ENCODE measurements at regions not wholly inside any gene's neighbourhood (a gene's known extent, or its start where the extent isn't known, plus 50 kb on each side); places are given as distances from the start of the nearest gene placed in this dataset.
"Not testable (repeated sequence)": the region's sequence is repeated elsewhere in the genome, so short reads cannot be mapped to it uniquely, and the experiment has no call there.

DNA sequence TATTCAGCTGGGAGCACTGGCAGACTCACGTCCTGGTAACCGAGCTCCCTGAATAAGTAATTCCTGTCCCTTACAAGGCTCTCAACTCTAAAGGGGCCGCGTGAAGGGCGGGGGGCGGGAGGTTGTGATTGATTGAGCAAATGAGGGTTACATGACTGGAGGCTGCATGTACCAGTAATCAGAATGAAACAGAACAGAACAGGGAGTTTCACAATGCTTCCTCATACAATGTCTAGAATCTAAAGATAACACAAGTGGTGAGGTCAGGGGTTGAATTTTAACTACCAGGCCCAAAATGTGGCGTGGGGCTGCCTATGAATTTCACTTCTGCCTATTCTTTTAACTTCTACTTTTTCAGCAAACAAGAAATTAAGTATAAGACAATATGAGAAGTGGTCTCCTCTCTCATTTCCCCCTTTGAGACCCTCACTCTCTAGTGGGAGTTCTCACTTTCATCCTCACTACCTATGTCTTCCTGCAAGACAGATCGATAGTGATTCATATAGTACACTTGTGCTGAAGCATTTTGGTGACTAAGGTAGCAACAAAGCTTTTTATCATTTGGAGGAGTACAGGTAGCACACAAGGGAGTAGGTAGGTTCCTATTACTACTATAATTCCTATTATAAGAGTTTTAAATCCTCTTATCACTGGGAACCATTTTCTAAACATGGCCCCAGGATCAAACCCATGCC is 239.8 kb downstream of the KTN1 start:
- no peak overlapping the region for H3K27ac ChIP-seq (ENCODE audit: low read depth, low read length)
- no peaks in the 10 kb centered on the region for H3K36me3 ChIP-seq (ENCODE audit: control insufficient read depth in 5 of 5, insufficient read depth in 5 of 5, low read length in 5 of 5)
- no peaks in the 10 kb centered on the region for H3K27me3 ChIP-seq (ENCODE audit: control insufficient read depth in 5 of 5, insufficient read depth in 4 of 5, low read length in 5 of 5)
- no peak overlapping the region for H3K4me3 ChIP-seq (ENCODE audit: low read depth in 1 of 5, low read length in 5 of 5)
- H3K9me3 ChIP-seq (ENCODE audit: control insufficient read depth in 5 of 5, low read length in 5 of 5) = peaks cover 6 to 16% (median 11%) of the 10 kb centered on the region in 5 donors
- no peak overlapping the region for H3K9ac ChIP-seq (ENCODE audit: low read length in 5 of 5)
- no peaks in the 10 kb centered on the region for H3K4me1 ChIP-seq (ENCODE audit: control insufficient read depth in 5 of 5, insufficient read depth in 5 of 5, low read length in 5 of 5)

DNA sequence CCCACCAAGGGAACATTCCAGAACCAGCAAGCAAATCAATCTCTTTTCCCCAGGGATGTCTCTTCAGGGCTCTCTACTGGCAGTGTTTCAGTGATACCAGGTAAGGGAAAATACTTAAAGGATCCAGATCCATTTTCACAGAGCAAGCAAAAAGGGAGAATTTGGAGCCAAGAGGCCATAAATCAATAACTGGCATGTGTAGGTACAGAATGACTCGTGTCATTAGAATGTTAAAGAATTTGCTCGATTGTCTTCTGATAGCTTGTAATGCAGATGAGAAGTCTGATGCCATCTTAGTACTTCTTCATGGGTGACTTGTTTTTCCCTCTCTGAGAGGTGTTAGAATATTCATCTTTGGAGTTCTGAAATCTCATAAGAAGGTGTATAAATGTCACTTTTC is 242.9 kb downstream of the KTN1 start:
- no peaks in the 10 kb centered on the region for H3K27me3 ChIP-seq (ENCODE audit: control insufficient read depth in 5 of 5, insufficient read depth in 4 of 5, low read length in 5 of 5)
- no peak overlapping the region for H3K9ac ChIP-seq (ENCODE audit: low read length in 5 of 5)
- no peaks in the 10 kb centered on the region for H3K4me1 ChIP-seq (ENCODE audit: control insufficient read depth in 5 of 5, insufficient read depth in 5 of 5, low read length in 5 of 5)
- no peaks in the 10 kb centered on the region for H3K36me3 ChIP-seq (ENCODE audit: control insufficient read depth in 5 of 5, insufficient read depth in 5 of 5, low read length in 5 of 5)
- H3K27ac ChIP-seq (ENCODE audit: low read depth, low read length) = no peak overlapping the region
- H3K4me3 ChIP-seq (ENCODE audit: low read depth in 1 of 5, low read length in 5 of 5) = no peak overlapping the region
- peaks cover 6 to 14% (median 8%) of the 10 kb centered on the region in 5 donors for H3K9me3 ChIP-seq (ENCODE audit: control insufficient read depth in 5 of 5, low read length in 5 of 5)

DNA sequence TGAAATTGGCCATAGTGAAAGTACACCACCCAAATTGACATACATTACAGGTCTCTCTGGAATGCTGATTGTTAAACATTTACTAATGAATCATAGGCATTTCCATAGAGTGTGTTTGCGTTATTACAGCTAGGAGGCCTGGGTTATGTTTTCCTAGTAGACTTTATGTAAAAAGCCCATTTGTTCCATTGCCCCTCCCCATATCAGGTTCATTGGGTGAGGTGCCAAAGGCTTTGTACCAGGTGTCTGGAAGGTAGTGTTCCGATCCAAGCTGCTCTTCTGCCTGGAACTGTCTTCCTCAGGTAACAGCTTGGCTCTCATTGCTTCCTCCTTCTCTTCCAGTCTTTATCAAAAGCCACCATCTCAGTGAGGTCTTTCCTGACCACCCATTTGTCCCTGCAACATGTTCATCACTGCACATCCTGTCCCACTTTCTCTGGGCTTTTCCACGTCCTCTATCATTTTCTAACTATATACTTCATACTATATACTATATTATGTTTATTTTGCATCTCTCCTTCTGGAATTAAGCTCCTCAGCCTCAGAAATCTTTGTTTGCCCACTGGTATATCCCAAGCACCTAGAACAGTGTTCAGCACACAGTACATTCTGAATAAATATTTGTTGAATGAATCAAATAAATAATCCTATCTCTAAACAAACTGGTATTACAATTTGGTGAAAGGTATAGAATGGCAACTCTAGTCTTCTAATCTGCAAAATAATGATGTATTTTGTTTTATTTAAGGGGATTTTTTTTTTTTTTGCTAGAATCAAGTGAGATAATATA is 252.3 kb downstream of the KTN1 start:
- no peak overlapping the region for H3K4me3 ChIP-seq (ENCODE audit: low read depth in 1 of 5, low read length in 5 of 5)
- no peaks in the 10 kb centered on the region for H3K4me1 ChIP-seq (ENCODE audit: control insufficient read depth in 5 of 5, insufficient read depth in 5 of 5, low read length in 5 of 5)
- no peak overlapping the region for H3K9ac ChIP-seq (ENCODE audit: low read length in 5 of 5)
- no peak overlapping the region for H3K27ac ChIP-seq (ENCODE audit: low read depth, low read length)
- no peaks in the 10 kb centered on the region for H3K27me3 ChIP-seq (ENCODE audit: control insufficient read depth in 5 of 5, insufficient read depth in 4 of 5, low read length in 5 of 5)
- no peaks in the 10 kb centered on the region for H3K36me3 ChIP-seq (ENCODE audit: control insufficient read depth in 5 of 5, insufficient read depth in 5 of 5, low read length in 5 of 5)
- H3K9me3 ChIP-seq (ENCODE audit: control insufficient read depth in 5 of 5, low read length in 5 of 5) = no peaks in the 10 kb centered on the region

DNA sequence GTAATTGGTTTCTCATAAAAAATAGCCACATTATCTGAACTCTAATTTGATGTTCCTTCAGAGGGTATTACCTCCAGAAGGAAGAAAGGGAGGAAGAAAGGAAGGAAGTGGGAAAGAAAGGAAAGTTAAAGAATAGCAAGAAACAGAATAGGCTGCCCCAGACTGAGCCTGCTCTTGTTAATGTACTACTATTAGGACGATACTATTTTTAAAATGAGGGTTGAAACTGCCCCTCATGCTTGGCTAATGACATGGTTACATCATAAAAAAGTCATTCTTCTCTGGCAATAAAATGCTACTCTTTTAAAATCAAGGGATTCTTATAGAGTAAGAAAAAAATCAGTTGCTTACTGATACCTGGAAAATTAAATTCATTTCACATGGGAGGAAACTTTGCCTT is 253.0 kb downstream of the KTN1 start:
- Histone ChIP-seq H3K27me3 (ENCODE audit: control insufficient read depth in 5 of 5, insufficient read depth in 4 of 5, low read length in 5 of 5) (no peaks in the 10 kb centered on the region), H3K9me3 (ENCODE audit: control insufficient read depth in 5 of 5, low read length in 5 of 5) (no peaks in the 10 kb centered on the region), H3K36me3 (ENCODE audit: control insufficient read depth in 5 of 5, insufficient read depth in 5 of 5, low read length in 5 of 5) (no peaks in the 10 kb centered on the region), H3K27ac (ENCODE audit: low read depth, low read length) (no peak overlapping the region), H3K4me1 (ENCODE audit: control insufficient read depth in 5 of 5, insufficient read depth in 5 of 5, low read length in 5 of 5) (no peaks in the 10 kb centered on the region), H3K4me3 (ENCODE audit: low read depth in 1 of 5, low read length in 5 of 5) (no peak overlapping the region), H3K9ac (ENCODE audit: low read length in 5 of 5) (no peak overlapping the region)

DNA sequence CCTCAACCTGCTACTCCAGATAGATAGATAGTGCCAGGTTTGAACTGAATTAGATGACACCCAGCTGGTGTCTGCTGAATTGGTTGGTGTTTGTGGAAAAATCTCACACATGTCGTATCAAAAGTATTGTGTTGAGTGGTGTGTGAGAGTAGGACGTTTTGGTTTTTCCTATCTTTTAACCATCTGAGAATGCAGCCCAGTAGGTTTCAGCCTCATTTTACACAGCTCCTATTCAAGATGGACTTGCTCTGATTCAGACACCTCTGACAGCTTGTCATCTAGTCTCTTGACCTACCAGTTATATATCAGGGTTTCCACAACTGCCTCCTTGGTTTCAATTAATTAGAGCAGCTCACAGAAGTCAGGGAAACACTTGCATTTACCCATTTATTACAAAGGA is 254.4 kb downstream of the KTN1 start:
- H3K4me1 ChIP-seq (ENCODE audit: control insufficient read depth in 5 of 5, insufficient read depth in 5 of 5, low read length in 5 of 5) = no peaks in the 10 kb centered on the region
- H3K27me3 ChIP-seq (ENCODE audit: control insufficient read depth in 5 of 5, insufficient read depth in 4 of 5, low read length in 5 of 5) = no peaks in the 10 kb centered on the region
- H3K9me3 ChIP-seq (ENCODE audit: control insufficient read depth in 5 of 5, low read length in 5 of 5) = no peaks in the 10 kb centered on the region
- no peak overlapping the region for H3K4me3 ChIP-seq (ENCODE audit: low read depth in 1 of 5, low read length in 5 of 5)
- no peak overlapping the region for H3K27ac ChIP-seq (ENCODE audit: low read depth, low read length)
- no peaks in the 10 kb centered on the region for H3K36me3 ChIP-seq (ENCODE audit: control insufficient read depth in 5 of 5, insufficient read depth in 5 of 5, low read length in 5 of 5)
- H3K9ac ChIP-seq (ENCODE audit: low read length in 5 of 5) = no peak overlapping the region

DNA sequence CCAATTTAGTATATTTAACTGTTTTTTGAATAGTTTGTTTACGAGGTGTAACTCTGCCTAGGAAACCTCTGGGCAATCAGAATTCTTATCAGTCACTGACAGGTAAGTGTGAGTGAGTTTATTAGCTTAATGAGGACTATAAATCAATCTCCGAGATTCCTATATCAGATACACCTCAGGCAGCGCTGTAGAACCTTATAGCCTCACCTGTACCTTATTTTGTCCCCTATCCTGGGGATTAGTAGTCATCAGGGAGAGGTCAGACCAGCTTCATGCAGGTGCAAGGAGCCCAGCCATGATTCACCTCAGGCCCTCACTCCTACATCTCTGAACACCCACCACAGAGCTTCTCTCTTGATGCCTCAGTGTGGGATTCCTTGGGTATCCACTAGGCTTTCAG is 256.0 kb downstream of the KTN1 start:
- H3K36me3 ChIP-seq (ENCODE audit: control insufficient read depth in 5 of 5, insufficient read depth in 5 of 5, low read length in 5 of 5) = no peaks in the 10 kb centered on the region
- H3K4me3 ChIP-seq (ENCODE audit: low read depth in 1 of 5, low read length in 5 of 5) = no peak overlapping the region
- no peaks in the 10 kb centered on the region for H3K9me3 ChIP-seq (ENCODE audit: control insufficient read depth in 5 of 5, low read length in 5 of 5)
- H3K4me1 ChIP-seq (ENCODE audit: control insufficient read depth in 5 of 5, insufficient read depth in 5 of 5, low read length in 5 of 5) = no peaks in the 10 kb centered on the region
- no peak overlapping the region for H3K9ac ChIP-seq (ENCODE audit: low read length in 5 of 5)
- no peaks in the 10 kb centered on the region for H3K27me3 ChIP-seq (ENCODE audit: control insufficient read depth in 5 of 5, insufficient read depth in 4 of 5, low read length in 5 of 5)
- H3K27ac ChIP-seq (ENCODE audit: low read depth, low read length) = no peak overlapping the region

DNA sequence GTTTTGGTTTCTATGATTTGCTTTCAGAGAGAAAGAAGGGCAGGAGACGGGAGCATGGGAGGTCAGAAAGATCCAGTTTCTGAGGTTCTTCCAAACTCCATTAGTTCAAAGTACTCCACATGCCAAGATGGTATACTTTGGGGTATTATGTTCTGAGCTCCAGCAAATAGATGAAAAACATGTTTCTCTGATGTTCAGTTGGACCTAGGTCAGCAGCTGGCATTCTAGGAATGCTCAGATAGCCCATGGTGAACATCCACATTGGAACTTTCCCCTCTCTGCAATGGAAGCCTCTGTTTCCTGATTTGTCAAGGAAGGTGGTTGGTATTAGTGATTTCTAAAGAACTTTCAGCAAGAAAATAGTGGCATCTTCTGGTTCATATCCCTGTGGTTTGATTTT is 257.5 kb downstream of the KTN1 start:
- H3K27ac ChIP-seq (ENCODE audit: low read depth, low read length) = no peak overlapping the region
- H3K4me3 ChIP-seq (ENCODE audit: low read depth in 1 of 5, low read length in 5 of 5) = no peak overlapping the region
- H3K4me1 ChIP-seq (ENCODE audit: control insufficient read depth in 5 of 5, insufficient read depth in 5 of 5, low read length in 5 of 5) = no peaks in the 10 kb centered on the region
- H3K9ac ChIP-seq (ENCODE audit: low read length in 5 of 5) = no peak overlapping the region
- H3K27me3 ChIP-seq (ENCODE audit: control insufficient read depth in 5 of 5, insufficient read depth in 4 of 5, low read length in 5 of 5) = no peaks in the 10 kb centered on the region
- H3K9me3 ChIP-seq (ENCODE audit: control insufficient read depth in 5 of 5, low read length in 5 of 5) = no peaks in the 10 kb centered on the region
- no peaks in the 10 kb centered on the region for H3K36me3 ChIP-seq (ENCODE audit: control insufficient read depth in 5 of 5, insufficient read depth in 5 of 5, low read length in 5 of 5)

DNA sequence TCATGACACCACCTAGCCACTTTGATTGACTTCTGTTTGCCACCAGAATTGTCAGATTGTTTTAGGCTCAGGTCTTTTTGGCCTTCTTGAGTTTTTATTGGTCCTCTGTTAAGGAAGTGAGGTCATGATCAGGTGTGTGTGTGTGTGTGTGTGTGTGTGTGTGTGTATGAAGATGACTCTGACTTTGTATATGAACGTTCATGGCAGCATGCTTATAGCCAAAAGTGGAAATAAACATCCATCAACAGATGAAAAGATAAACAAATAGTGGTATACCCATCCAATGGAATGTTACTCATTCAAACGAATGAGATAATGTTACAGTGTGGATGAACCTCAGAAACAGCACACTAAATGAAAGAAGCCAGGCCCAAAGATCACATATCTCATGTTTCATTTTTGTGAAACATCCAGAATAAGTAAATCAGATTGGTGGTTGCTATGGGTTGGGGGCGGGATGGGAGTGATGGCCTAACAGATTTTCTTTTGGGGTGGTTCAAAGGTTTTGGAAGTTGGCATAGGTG is 258.6 kb downstream of the KTN1 start:
- H3K27ac ChIP-seq (ENCODE audit: low read depth, low read length) = no peak overlapping the region
- H3K27me3 ChIP-seq (ENCODE audit: control insufficient read depth in 5 of 5, insufficient read depth in 4 of 5, low read length in 5 of 5) = no peaks in the 10 kb centered on the region
- H3K4me3 ChIP-seq (ENCODE audit: low read depth in 1 of 5, low read length in 5 of 5) = no peak overlapping the region
- no peak overlapping the region for H3K9ac ChIP-seq (ENCODE audit: low read length in 5 of 5)
- no peaks in the 10 kb centered on the region for H3K9me3 ChIP-seq (ENCODE audit: control insufficient read depth in 5 of 5, low read length in 5 of 5)
- H3K4me1 ChIP-seq (ENCODE audit: control insufficient read depth in 5 of 5, insufficient read depth in 5 of 5, low read length in 5 of 5) = no peaks in the 10 kb centered on the region
- no peaks in the 10 kb centered on the region for H3K36me3 ChIP-seq (ENCODE audit: control insufficient read depth in 5 of 5, insufficient read depth in 5 of 5, low read length in 5 of 5)

DNA sequence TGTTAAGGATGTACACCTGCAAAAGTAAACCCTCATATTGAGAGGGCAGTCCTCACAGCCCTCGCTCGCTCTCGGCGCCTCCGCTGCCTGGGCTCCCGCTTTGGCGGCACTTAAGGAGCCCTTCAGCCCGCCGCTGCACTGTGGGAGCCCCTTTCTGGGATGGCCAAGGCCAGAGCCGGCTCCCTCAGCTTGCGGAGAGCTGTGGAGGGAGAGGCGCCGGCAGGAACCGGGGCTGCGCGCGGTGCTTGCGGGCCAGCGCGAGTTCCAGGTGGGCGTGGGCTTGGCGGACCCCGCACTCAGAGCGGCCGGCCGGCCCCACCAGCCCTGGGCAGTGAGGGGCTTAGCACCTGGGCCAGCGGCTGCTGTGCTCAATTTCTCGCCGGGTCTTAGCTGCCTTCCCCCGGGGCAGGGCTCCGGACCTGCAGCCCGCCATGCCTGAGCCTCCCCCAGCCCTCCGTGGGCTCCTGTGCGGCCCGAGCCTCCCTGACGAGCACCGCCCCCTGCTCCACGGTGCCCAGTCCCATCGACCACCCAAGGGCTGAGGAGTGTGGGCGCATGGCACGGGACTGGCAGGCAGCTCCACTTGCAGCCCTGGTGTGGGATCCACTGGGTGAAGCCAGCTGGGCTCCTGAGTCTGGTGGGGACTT is 259.4 kb downstream of the KTN1 start:
- not testable (repeated sequence) for H3K27me3 ChIP-seq (ENCODE audit: control insufficient read depth in 5 of 5, insufficient read depth in 4 of 5, low read length in 5 of 5); H3K9me3 ChIP-seq (ENCODE audit: control insufficient read depth in 5 of 5, low read length in 5 of 5); H3K4me1 ChIP-seq (ENCODE audit: control insufficient read depth in 5 of 5, insufficient read depth in 5 of 5, low read length in 5 of 5); H3K4me3 ChIP-seq (ENCODE audit: low read depth in 1 of 5, low read length in 5 of 5); H3K27ac ChIP-seq (ENCODE audit: low read depth, low read length); H3K9ac ChIP-seq (ENCODE audit: low read length in 5 of 5); H3K36me3 ChIP-seq (ENCODE audit: control insufficient read depth in 5 of 5, insufficient read depth in 5 of 5, low read length in 5 of 5)

DNA sequence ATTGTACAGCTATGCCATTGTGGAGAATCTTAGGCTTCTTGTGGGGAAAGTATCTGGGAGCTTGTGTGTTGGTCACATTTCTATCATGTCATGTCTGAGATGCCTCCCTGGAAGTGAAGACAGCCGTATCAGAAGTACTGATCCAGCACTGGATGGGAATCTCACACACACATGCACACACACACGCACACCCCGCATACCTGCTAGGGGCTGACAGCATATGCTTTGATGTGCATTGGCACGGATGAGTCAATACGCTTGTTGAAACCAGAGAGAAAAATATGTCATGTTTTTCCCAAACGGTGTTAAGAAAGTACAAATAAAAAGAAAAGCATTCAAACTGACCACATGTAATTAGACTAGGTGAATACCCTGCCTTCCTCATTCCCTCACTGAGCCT is 260.8 kb downstream of the KTN1 start:
- no peak overlapping the region for H3K9ac ChIP-seq (ENCODE audit: low read length in 5 of 5)
- H3K4me1 ChIP-seq (ENCODE audit: control insufficient read depth in 5 of 5, insufficient read depth in 5 of 5, low read length in 5 of 5) = peaks cover 0 to under 1% (median 0%) of the 10 kb centered on the region in 5 donors
- no peaks in the 10 kb centered on the region for H3K36me3 ChIP-seq (ENCODE audit: control insufficient read depth in 5 of 5, insufficient read depth in 5 of 5, low read length in 5 of 5)
- peaks cover 0 to 8% (median 0%) of the 10 kb centered on the region in 5 donors for H3K9me3 ChIP-seq (ENCODE audit: control insufficient read depth in 5 of 5, low read length in 5 of 5)
- no peak overlapping the region for H3K27ac ChIP-seq (ENCODE audit: low read depth, low read length)
- H3K4me3 ChIP-seq (ENCODE audit: low read depth in 1 of 5, low read length in 5 of 5) = no peak overlapping the region
- no peaks in the 10 kb centered on the region for H3K27me3 ChIP-seq (ENCODE audit: control insufficient read depth in 5 of 5, insufficient read depth in 4 of 5, low read length in 5 of 5)

All from subcutaneous abdominal adipose tissue (tissue), 5 donors.